Loucy (cell line): ENCODE measurements at regions not wholly inside any gene's neighbourhood (a gene's known extent, or its start where the extent isn't known, plus 50 kb on each side); places are given as distances from the start of the nearest gene placed in this dataset.

Experiments
- CTCF ChIP-seq: fragments of 200-600 bp; sonication (generic); conservative IDR thresholded peaks from 2 replicates; pipeline ENCODE4 v1.5.1; 2014; ENCODE audit warnings: mild to moderate bottlenecking, antibody characterized with exemption, low read length
- EZH2phosphoT487 ChIP-seq: fragments of 200-600 bp; IDR thresholded peaks from 2 replicates; pipeline ENCODE4 v1.6.1; 2018; ENCODE audit warnings: antibody characterized with exemption, mild to moderate bottlenecking, moderate library complexity, borderline replicate concordance

GRCh38 chr12:89893972-89894706 lies 185.5 kb upstream of the ATP2B1 start:
- TF ChIP-seq EZH2phosphoT487 (no peak), CTCF (no peak)
